SK-N-SH treated with all-trans-retinoic acid at 6 μM for 48 hours (cell line): ENCODE measurements at regions not wholly inside any gene's neighbourhood (a gene's known extent, or its start where the extent isn't known, plus 50 kb on each side); places are given as distances from the start of the nearest gene placed in this dataset.
"Not testable (repeated sequence)": the region's sequence is repeated elsewhere in the genome, so short reads cannot be mapped to it uniquely, and the experiment has no call there.

ENCODE experiments used
- BACH2 ChIP-seq: fragments of 250-450 bp; sonication (Bioruptor Pico); IDR thresholded peaks from 2 replicates; pipeline ENCODE4 v1.9.0; 2021; ENCODE audit warnings: mild to moderate bottlenecking, borderline replicate concordance
- OSR1 ChIP-seq: fragments of 250-450 bp; sonication (Bioruptor Pico); IDR thresholded peaks from 2 replicates; pipeline ENCODE4 v1.8.0; 2022; ENCODE audit warnings: moderate library complexity, mild to moderate bottlenecking, inconsistent platforms
- PATZ1 ChIP-seq: fragments of 250-450 bp; sonication (Bioruptor Pico); IDR thresholded peaks from 2 replicates; pipeline ENCODE4 v1.8.0; 2020; ENCODE audit warnings: mild to moderate bottlenecking, moderate library complexity, borderline replicate concordance
- POU6F1 ChIP-seq: fragments of 250-450 bp; sonication (Bioruptor Pico); IDR thresholded peaks from 2 replicates; pipeline ENCODE4 v1.8.0; 2021; ENCODE audit warnings: low read depth, mild to moderate bottlenecking, moderate library complexity, borderline replicate concordance
- PPARA ChIP-seq: fragments of 250-450 bp; sonication (Bioruptor Pico); IDR thresholded peaks from 2 replicates; pipeline ENCODE4 v1.5.0; 2020; ENCODE audit warnings: mild to moderate bottlenecking, borderline replicate concordance
- RARB ChIP-seq: fragments of 250-450 bp; sonication (Bioruptor Pico); IDR thresholded peaks from 2 replicates; pipeline ENCODE4 v1.8.0; 2021; ENCODE audit warnings: mild to moderate bottlenecking, moderate library complexity
- SNAI2 ChIP-seq: fragments of 250-450 bp; sonication (Bioruptor Pico); IDR thresholded peaks from 2 replicates; pipeline ENCODE4 v1.5.0; 2020; ENCODE audit warnings: mild to moderate bottlenecking, moderate library complexity
- ZC3H10 ChIP-seq: fragments of 250-450 bp; sonication (Bioruptor Pico); IDR thresholded peaks from 2 replicates; pipeline ENCODE4 v1.5.1; 2021; ENCODE audit warnings: mild to moderate bottlenecking, moderate library complexity
- TF ChIP-seq, protein P1 (sequence below): fragments of 250-450 bp; sonication (Bioruptor Pico); IDR thresholded peaks from 2 replicates; pipeline ENCODE4 v1.5.0; 2020; ENCODE audit warnings: mild to moderate bottlenecking, moderate library complexity
- TF ChIP-seq, protein P2 (sequence below): fragments of 250-450 bp; sonication (Bioruptor Pico); IDR thresholded peaks from 2 replicates; pipeline ENCODE4 v1.5.1; 2020; ENCODE audit warnings: low read depth, mild to moderate bottlenecking, moderate library complexity

DNA sequence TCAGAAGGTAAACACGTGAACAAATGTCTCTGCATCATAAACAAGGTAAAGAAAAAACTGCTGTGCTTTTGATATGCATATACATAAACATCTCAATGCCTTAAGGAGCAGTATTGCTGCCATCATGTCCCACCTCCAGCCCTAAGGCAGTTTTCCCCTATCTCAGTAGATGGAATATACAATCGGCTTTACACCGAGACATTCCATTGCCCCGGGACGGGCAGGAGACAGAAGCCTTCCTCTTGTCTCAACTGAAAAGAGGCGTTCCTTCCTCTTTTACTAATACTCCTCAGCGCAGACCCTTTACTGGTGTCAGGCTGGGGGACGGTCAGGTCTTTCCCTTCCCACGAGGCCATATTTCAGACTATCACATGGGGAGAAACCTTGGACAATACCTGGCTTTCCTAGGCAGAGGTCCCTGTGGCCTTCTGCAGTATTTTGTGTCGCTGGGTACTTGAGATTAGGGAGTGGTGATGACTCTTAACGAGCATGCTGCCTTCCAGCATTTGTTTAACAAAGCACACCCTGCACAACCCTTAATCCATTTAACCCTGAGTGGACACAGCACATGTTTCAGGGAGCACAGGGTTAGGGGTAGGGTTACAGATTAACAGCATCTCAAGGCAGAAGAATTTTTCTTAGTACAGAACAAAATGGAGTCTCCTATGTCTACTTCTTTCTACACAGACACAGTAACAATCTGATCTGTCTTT lies 65.4 kb downstream of the RBM11 start:
- not testable (repeated sequence) for TF ChIP-seq OSR1 (CRISPR knock-in tag); PPARA; PATZ1 (CRISPR knock-in tag); BACH2 (CRISPR knock-in tag); SNAI2 (CRISPR knock-in tag); ZC3H10 (CRISPR knock-in tag); POU6F1 (CRISPR knock-in tag); RARB (CRISPR knock-in tag)
- TF ChIP-seq, protein P1, sequence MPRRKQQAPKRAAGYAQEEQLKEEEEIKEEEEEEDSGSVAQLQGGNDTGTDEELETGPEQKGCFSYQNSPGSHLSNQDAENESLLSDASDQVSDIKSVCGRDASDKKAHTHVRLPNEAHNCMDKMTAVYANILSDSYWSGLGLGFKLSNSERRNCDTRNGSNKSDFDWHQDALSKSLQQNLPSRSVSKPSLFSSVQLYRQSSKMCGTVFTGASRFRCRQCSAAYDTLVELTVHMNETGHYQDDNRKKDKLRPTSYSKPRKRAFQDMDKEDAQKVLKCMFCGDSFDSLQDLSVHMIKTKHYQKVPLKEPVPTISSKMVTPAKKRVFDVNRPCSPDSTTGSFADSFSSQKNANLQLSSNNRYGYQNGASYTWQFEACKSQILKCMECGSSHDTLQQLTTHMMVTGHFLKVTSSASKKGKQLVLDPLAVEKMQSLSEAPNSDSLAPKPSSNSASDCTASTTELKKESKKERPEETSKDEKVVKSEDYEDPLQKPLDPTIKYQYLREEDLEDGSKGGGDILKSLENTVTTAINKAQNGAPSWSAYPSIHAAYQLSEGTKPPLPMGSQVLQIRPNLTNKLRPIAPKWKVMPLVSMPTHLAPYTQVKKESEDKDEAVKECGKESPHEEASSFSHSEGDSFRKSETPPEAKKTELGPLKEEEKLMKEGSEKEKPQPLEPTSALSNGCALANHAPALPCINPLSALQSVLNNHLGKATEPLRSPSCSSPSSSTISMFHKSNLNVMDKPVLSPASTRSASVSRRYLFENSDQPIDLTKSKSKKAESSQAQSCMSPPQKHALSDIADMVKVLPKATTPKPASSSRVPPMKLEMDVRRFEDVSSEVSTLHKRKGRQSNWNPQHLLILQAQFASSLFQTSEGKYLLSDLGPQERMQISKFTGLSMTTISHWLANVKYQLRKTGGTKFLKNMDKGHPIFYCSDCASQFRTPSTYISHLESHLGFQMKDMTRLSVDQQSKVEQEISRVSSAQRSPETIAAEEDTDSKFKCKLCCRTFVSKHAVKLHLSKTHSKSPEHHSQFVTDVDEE, result not testable (repeated sequence)
- TF ChIP-seq, protein P2, sequence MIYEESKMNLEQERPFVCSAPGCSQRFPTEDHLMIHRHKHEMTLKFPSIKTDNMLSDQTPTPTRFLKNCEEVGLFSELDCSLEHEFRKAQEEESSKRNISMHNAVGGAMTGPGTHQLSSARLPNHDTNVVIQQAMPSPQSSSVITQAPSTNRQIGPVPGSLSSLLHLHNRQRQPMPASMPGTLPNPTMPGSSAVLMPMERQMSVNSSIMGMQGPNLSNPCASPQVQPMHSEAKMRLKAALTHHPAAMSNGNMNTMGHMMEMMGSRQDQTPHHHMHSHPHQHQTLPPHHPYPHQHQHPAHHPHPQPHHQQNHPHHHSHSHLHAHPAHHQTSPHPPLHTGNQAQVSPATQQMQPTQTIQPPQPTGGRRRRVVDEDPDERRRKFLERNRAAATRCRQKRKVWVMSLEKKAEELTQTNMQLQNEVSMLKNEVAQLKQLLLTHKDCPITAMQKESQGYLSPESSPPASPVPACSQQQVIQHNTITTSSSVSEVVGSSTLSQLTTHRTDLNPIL (CRISPR knock-in tag), result not testable (repeated sequence)
